GM19238 (cell line): ENCODE measurements at regions not wholly inside any gene's neighbourhood (a gene's known extent, or its start where the extent isn't known, plus 50 kb on each side); places are given as distances from the start of the nearest gene placed in this dataset.
"Not testable (repeated sequence)": the region's sequence is repeated elsewhere in the genome, so short reads cannot be mapped to it uniquely, and the experiment has no call there.

Source experiments
- DNase-seq: peaks from one replicate; pipeline ENCODE4 v3.0.0; 2011; ENCODE audit warnings: low spot score; ENCODE audit not compliant: insufficient read length

DNA sequence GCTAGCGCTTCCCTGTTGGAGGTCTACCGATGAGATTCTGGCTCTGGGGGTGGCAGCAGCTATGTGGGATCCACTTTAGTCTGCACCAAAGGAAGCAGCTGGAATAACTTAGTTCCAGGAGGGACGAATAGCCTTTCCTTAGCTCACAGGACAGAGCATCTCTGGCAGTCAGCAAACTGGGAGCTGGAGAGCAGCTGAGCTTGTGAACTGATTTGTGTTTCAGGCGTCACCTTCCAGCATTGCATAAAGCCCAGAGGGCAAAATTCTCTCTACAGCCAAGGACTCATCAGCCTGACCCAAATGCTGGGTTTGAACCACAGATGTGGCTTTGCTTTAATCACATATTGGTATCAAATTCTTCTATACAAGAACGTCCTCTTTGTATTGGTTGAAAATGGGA is 81.9 kb upstream of the PELI2 start:
- DNase-seq, result no peak

DNA sequence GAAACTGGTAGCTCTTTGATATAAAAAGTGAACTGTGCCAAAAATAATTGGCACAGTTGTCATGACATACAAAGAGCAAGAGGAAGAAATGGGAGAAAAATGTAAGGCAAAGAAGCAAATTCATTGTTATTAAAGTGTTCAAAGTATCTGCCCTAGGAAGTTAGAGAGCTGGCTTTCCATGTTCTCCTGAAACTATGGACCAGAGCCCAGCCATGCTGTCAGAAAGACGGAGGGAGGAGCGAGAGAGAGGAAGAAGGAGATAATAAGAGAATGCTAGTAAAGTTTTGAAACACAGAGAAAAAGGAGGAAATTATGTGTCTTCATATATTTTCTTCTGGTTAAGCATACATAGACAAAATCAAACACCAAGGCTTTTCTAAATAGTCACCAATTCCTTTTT is 78.1 kb upstream of the PELI2 start:
- no peak for DNase-seq

DNA sequence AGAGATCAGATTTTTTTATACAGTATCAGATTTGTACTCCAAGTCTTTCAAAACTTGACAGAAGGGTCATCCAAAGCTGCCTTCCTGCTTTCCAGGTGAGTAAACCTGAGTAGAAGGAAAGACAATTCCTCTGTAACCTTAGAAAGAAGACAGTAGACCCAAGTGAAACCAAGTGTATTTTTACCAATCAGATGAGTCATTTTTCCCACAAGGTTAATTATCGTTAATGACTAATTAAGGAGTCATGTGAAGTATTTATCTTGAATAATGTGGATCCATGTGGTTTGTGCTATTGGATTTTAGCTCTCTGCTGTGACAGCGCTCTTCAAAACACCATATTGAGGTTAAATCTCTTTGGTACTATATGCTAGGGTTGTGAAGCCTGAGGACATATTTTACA is 74.0 kb upstream of the PELI2 start:
- DNase-seq, result no peak

DNA sequence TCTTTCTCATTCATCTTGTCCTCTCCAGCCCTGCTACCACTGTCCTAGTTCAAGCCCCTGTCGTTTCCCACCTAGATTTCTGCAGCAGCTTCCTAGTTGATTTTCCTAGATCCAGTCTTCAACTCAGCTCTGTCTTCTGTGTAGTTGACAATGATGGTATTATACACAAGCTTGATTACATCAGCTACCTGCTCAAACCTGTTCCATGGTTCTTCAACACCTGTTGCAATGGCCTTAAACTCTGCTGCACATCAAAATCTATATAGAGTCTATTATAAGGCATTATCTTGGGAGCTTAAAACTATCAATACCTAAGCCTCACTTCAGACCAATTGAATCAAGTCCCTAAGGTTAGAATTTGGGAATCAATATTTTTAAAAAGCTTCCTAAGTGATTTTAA is 71.7 kb upstream of the PELI2 start:
- DNase-seq, result no peak

DNA sequence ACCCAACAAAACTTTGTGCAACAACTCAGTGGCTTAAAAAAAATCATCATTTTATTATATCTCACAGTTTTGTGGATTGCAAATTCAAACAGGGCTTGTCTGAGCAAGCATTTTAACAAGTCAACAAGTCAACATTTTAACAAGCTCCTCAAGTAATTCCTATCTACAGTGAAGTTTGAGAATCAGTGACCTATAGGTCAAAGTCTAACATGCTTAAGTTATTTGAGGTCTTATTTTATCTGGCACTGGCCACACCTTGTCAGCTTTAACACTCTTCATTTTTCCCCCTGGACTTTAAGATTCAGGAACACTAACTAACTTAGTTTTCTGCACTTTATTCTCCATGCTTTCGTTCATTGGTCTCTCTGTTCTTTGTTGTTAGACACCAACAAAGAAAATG is 71.2 kb upstream of the PELI2 start:
- no peak for DNase-seq

DNA sequence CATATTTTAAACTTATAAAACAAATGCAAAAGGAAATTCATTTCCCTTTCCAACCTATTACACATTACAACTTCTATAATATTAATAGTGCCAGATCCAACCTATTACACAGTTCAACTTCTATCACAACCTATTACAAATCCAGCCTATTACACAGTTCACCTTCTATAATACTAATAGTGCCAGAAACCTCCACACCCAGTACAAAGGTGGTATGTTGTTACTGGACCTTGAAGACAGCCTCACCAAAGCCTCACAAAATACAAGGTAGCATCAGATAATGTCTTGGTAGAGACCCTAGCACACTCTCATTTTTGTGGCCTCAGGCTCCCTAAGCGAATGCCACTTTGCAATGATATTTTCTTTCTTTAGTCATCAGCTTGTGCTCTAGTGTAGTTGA is 68.7 kb upstream of the PELI2 start:
- DNase-seq, result no peak

DNA sequence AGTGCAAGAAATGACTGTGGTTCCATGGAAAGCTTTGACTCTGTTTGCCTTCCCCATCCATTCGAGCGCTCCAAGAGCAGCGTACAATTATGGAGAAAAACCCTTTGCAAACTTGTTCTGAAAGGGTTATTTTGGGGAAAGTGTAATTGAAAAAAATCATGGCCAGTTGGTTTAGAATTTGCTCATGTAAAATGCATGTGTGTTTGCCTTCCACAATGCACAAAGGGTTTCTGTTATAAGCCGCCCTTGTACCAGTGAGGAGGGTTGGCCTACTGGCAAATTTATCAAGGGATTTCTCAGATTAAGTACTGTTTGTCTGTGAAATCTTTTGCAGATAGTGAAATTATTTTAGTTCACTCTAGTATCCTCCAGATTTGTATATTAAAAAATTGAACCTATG is 62.7 kb upstream of the PELI2 start:
- no peak for DNase-seq

DNA sequence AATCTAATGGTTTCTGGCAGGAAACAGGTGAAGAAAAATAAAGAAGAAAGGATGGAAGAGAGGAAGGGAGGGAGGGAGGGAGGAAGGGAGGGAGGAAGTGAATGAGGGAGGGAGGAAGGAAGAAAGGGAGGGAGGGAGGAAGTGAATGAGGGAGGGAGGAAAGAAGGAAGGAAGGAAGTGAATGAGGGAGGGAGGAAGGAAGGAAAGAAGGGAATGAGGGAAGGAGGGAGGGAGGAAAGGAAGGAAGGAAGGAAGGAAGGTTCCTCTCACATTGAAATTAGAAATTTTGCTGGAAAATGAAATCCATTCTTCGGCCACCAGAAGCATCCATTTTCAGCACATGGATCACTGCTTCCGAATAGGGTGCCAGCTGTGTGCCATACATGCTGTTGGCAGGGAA is 62.2 kb upstream of the PELI2 start:
- no peak for DNase-seq

DNA sequence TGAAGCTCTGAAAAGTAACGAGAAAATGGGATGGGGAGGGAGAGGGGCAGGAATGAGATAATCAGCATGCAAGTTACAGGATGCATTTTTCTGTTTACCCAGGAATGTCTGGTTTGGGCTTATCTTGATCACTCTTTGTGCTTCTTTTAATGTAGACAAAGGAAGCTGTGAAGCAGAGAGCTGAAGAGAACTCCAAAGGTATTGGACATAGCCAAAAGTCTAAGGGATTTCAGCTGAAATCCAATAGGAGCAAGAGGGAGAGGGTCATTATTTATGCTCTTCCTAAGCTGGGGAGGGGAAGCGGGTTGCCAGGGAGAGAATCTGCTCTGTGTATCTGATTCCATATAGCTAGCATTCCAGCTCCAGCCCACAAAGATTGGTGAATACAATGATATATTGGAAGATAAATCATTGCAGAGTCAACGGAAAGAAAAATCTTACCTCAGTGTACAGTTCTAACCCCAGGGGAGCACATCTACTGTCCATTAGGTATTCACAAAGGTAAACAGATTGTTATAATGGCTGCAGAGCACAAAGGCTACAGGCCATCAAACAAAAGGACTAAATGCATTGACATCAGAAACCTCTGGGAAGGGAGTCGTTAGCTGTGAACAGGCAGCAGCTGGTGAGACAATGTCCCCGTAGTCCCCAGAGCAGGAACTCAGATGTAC is 61.0 kb upstream of the PELI2 start:
- no peak for DNase-seq

DNA sequence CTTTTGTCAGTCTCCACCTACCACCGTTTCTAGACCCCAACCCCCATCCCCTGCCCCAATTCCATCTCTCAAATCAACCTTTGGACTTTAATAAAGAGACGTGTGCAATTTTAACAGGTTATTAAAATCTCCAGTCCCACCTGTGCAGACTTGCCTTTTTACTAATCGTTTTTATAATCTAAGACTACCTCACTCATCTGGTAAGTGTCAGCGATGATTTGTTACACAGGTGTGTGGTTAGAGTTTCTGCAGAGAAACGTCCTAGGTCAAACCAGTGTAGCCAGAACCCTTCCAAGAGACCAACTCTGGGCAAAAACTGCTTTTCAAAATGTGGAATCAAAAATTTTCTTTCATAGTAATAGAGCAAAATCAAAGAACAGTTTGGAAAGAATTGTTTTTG is 60.4 kb upstream of the PELI2 start:
- DNase-seq, result no peak

DNA sequence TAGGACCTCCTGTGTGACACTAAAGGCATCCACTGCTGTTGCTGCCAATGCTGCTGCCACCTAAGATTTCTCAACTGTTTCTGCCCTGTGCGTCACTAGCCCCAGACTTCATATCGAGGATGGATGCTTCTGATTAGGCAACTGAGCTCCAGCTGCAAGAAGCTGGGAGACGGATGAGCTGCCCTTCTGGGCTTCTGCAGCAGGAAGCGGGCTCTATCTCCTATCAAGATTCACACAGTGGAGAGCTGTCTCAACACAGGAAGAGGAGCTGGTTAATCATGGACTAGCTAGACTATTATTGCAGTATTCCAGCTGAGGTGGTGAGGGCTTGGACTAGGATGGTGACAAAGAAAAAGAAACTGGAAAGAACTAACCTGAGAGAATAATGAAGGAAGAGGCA is 59.2 kb upstream of the PELI2 start:
- DNase-seq, result no peak

DNA sequence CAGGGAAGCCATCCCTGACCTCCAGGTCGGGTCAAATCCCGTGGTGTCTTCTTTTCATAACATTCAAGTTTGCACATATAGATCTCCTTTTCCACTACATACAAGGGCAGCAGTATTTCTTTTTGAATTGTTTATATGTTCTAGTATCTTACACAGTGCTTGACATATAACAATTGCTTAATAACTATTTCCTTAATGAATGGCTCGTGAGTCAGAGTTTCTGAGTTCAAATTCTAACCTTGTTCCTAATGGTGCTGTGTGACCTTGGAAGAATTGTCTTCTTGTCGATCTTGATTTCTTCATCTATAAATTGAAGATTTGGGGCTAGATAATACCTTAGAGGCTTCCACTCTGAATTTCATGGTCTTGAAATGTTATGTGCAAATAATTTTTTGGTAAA is 57.2 kb upstream of the PELI2 start:
- no peak for DNase-seq

DNA sequence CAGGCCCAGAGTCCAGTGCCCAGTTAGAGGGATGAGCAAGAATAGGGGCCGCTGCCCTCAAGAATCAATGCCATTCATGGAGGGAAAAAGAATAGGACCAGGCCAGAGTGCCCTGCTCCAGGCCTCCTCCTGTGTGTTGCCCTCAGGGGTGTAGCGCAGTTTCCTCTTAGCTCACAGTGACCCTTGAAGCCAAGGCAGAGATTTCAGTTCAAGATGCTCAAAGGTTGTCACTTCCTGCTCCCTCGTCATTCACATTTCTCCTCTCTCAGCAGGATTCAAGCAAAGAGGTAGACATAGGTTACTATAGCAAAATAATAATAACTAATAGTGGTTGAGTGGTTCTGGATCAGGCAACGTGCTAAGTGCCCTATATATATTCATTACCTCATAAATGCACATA is 55.1 kb upstream of the PELI2 start:
- DNase-seq, result no peak

DNA sequence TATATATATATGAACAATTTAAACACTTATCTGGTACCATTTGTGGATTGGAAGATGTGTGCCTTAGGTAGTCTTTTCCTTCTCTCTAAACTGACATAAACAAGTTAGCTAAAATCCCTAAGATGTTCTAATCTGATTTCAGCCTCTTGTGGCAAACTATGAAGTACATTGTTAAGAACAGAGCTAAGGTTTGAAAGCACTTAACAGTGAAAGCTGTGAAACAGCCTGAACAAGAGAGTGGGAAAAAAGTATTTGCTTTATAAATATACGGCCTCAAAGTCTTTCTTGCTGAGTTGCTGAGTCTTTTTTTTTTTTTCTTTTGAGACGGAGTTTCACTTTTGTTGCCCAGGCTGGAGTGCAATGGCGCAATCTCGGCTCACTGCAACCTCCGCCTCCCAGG is 53.7 kb upstream of the PELI2 start:
- no peak for DNase-seq

DNA sequence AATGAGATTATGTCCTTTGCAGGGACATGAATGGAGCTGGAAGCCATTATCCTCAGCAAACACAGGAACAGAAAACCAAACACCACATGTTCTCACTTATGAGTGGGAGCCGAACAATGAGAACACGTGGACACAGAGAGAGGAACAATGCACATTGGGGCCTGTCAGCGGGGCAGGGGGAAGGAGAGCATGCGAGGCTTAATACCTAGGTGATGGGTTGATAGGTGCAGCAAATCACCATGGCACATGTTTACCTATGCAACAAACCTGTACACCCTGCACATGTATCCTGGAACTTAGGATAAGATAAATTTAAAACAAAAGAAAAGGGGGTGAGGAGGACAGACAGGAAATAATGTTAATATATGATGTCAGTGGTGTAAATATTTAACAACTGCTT is 53.0 kb upstream of the PELI2 start:
- DNase-seq, result not testable (repeated sequence)

DNA sequence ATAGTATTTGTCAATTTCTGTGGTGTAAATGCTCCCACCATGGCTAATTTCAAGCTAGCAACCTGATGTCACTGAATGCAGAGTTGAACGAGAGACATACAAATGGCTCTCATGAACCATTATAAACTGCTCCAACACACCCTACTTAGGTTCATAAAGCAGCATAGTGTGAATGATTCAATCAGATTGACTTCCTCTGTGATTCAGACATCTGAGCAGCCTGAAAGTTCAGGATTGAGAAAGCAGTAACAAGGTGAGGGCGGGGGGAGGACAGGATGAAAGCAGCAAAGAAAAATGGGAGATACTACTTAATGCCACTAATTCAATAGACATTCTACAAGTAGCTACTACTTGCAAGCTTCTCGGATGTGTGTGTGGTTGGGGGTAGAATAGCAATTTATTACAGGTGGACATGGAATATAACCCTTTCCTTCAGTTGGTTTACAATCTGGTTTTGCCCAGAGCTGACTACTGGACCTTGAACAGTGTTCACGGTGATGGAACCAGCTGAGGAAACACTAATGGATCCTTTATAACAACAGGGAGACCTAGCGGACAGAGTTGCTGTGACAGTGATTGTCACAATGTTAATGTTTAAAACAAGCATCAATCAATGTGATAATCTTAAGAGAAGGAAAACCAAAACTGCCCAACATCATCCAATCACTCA is 52.5 kb upstream of the PELI2 start:
- DNase-seq, result no peak
